A549 (cell line): ENCODE measurements at regions not wholly inside any gene's neighbourhood (a gene's known extent, or its start where the extent isn't known, plus 50 kb on each side); places are given as distances from the start of the nearest gene placed in this dataset.

Source experiments
- ATAC-seq, 2 experiments: fragments of 200-7000 bp in 1 of 2; fragments of >200 bp in 1 of 2; cut with Nextera tagmentation in 1 of 2; cut with Tn5 transposase in 1 of 2; 3 replicates each; pipeline versions ENCODE4 v1.8.0 to v1.9.1; 2018 to 2020; ENCODE audit warnings: mild to moderate bottlenecking in 1 of 2, moderate library complexity in 1 of 2
- CTCF ChIA-PET: fragments of 300-600 bp; sonication (Branson Sonifier 250); formaldehyde crosslinking; extraction: SDS; loops from one replicate; lab custom pipeline; 2021; ENCODE audit warnings: antibody characterized with exemption, inconsistent platforms; lab: Yijun Ruan, JAX
- POLR2A ChIA-PET: fragments of 350-600 bp; formaldehyde crosslinking; extraction: SDS; loops from one replicate; lab custom pipeline; 2021; ENCODE audit warnings: antibody characterized with exemption, inconsistent platforms; lab: Yijun Ruan, JAX
- DNase-seq, 2 experiments: peaks; one replicate each; pipeline versions ENCODE4 v3.0.0 to v3.0.0-alpha.2; 2011 to 2016; ENCODE audit warnings: low read depth in 1 of 2, low spot score in 1 of 2
- FAIRE-seq: peaks from 2 replicates; lab custom pipeline; 2011; peaks lifted over from hg19 to GRCh38; lab: Jason Lieb, UNC
- H3K27ac ChIP-seq, 2 experiments: fragments of >200 bp; sonication (Bioruptor Twin); formaldehyde crosslinking; 3 replicates each; pipeline ENCODE4 v1.5.1; 2016 to 2017
- H3K4me1 ChIP-seq: fragments of >200 bp; sonication (Bioruptor Twin); formaldehyde crosslinking; 3 replicates; pipeline ENCODE4 v1.6.1; 2016
- H3K4me2 ChIP-seq: fragments of >200 bp; sonication (Bioruptor Twin); formaldehyde crosslinking; 3 replicates; pipeline ENCODE4 v1.6.1; 2016
- H3K4me3 ChIP-seq: fragments of >200 bp; sonication (Bioruptor Twin); formaldehyde crosslinking; 3 replicates; pipeline ENCODE4 v1.5.1; 2016
- H3K9me3 ChIP-seq: fragments of >200 bp; sonication (Bioruptor Twin); formaldehyde crosslinking; 3 replicates; pipeline ENCODE4 v1.6.1; 2016
- CBX8 ChIP-seq: fragments of 200-600 bp; sonication (generic); IDR thresholded peaks from 2 replicates; pipeline ENCODE4 v1.6.1; 2016
- CHD2 ChIP-seq: fragments of 150-350 bp; IDR thresholded peaks from 2 replicates; pipeline ENCODE4 v1.6.1; 2014; ENCODE audit warnings: low read length; ENCODE audit not compliant: partially characterized antibody
- CTCF ChIP-seq: fragments of >200 bp; sonication (Bioruptor Twin); formaldehyde crosslinking; IDR thresholded peaks from 3 replicates; pipeline ENCODE4 v1.5.1; 2016
- E2F6 ChIP-seq: IDR thresholded peaks from 2 replicates; pipeline ENCODE4 v1.6.1; 2012; ENCODE audit warnings: low read depth, borderline replicate concordance
- EP300 ChIP-seq, 2 experiments: fragments of >200 bp; sonication (Bioruptor Twin); formaldehyde crosslinking; IDR thresholded peaks; 2 replicates in 1 of 2; 3 replicates in 1 of 2; pipeline ENCODE4 v1.6.1; 2016 to 2017
- HEYL ChIP-seq: fragments of 250-450 bp; sonication (Bioruptor Pico); IDR thresholded peaks from 2 replicates; pipeline ENCODE4 v1.8.0; 2021; ENCODE audit warnings: mild to moderate bottlenecking, moderate library complexity
- HOXA7 ChIP-seq: fragments of 250-450 bp; sonication (Bioruptor Pico); IDR thresholded peaks from 2 replicates; pipeline ENCODE4 v1.5.0; 2020; ENCODE audit warnings: mild to moderate bottlenecking, moderate library complexity
- JUNB ChIP-seq: fragments of >200 bp; sonication (Bioruptor Twin); formaldehyde crosslinking; IDR thresholded peaks from 2 replicates; pipeline ENCODE4 v1.6.1; 2016
- KDM1A ChIP-seq: fragments of 200-600 bp; sonication (generic); IDR thresholded peaks from 2 replicates; pipeline ENCODE4 v1.6.1; 2016; ENCODE audit warnings: low read depth, mild to moderate bottlenecking
- KDM5A ChIP-seq: fragments of 200-600 bp; sonication (generic); IDR thresholded peaks from 2 replicates; pipeline ENCODE4 v1.6.1; 2016; ENCODE audit warnings: antibody characterized with exemption, mild to moderate bottlenecking
- MAFK ChIP-seq: fragments of 450-650 bp; IDR thresholded peaks from 2 replicates; pipeline ENCODE4 v1.6.1; 2014; ENCODE audit not compliant: partially characterized antibody
- MYC ChIP-seq: IDR thresholded peaks from 2 replicates; pipeline ENCODE4 v1.6.1; 2012; ENCODE audit warnings: mild to moderate bottlenecking, inconsistent platforms, low read length, improper control_type of control experiment, borderline replicate concordance
- NPAS2 ChIP-seq: fragments of 250-450 bp; sonication (Bioruptor Pico); IDR thresholded peaks from 2 replicates; pipeline ENCODE4 v1.8.0; 2022; ENCODE audit warnings: mild to moderate bottlenecking, moderate library complexity, borderline replicate concordance
- PHF8 ChIP-seq: fragments of 200-600 bp; sonication (generic); IDR thresholded peaks from 2 replicates; pipeline ENCODE4 v1.6.1; 2016; ENCODE audit warnings: low read depth, mild to moderate bottlenecking, antibody characterized with exemption, moderate library complexity, borderline replicate concordance
- POLR2AphosphoS2 ChIP-seq: conservative IDR thresholded peaks from 2 replicates; pipeline ENCODE4 v1.6.1; 2012; ENCODE audit warnings: low read length, improper control_type of control experiment, inconsistent platforms
- RARB ChIP-seq: fragments of 250-450 bp; sonication (Bioruptor Pico); IDR thresholded peaks from 2 replicates; pipeline ENCODE4 v1.8.0; 2021; ENCODE audit warnings: mild to moderate bottlenecking, moderate library complexity
- REST ChIP-seq: fragments of 200-600 bp; sonication (generic); IDR thresholded peaks from 2 replicates; pipeline ENCODE4 v1.6.1; 2016; ENCODE audit warnings: antibody characterized with exemption, mild to moderate bottlenecking, moderate library complexity
- RNF2 ChIP-seq: fragments of 200-600 bp; sonication (generic); IDR thresholded peaks from 2 replicates; pipeline ENCODE4 v1.6.1; 2016; ENCODE audit warnings: low read depth, mild to moderate bottlenecking, antibody characterized with exemption, moderate library complexity, borderline replicate concordance
- SREBF2 ChIP-seq: fragments of 450-650 bp; IDR thresholded peaks from 2 replicates; pipeline ENCODE4 v1.6.1; 2014; ENCODE audit warnings: mild to moderate bottlenecking, moderate library complexity
- TP53 ChIP-seq: fragments of 250-450 bp; sonication (Bioruptor Pico); IDR thresholded peaks from 2 replicates; pipeline ENCODE4 v1.5.0; 2021; ENCODE audit warnings: mild to moderate bottlenecking, moderate library complexity
- USF2 ChIP-seq: fragments of 450-650 bp; IDR thresholded peaks from 2 replicates; pipeline ENCODE4 v1.6.1; 2014; ENCODE audit warnings: antibody characterized with exemption
- ZC3H11A ChIP-seq: fragments of 450-650 bp; IDR thresholded peaks from 2 replicates; pipeline ENCODE4 v1.6.1; 2014; ENCODE audit warnings: antibody characterized with exemption, mild to moderate bottlenecking
- ZSCAN20 ChIP-seq: fragments of 250-450 bp; sonication (Bioruptor Pico); IDR thresholded peaks from 2 replicates; pipeline ENCODE4 v1.8.0; 2022; ENCODE audit warnings: mild to moderate bottlenecking, moderate library complexity
- WGBS: methylation state at CpG from one replicate; pipeline ENCODE4 v1.1.6; 2017; ENCODE audit errors: missing lambda C conversion rate; 5-methylcytosine and 5-hydroxymethylcytosine counted together

- DNase-seq (no peak), FAIRE-seq (no peak), ATAC-seq (no peak)
- ChIA-PET CTCF (interaction anchor here (0.7 kb wide), 1 partner anchor 520 kb away, joined by 3 read pairs; no protein-coding TSS in a partner anchor), POLR2A (no interaction called here)
- no peak overlapping the region for H3K27ac ChIP-seq
- no peak overlapping the region for H3K4me2 ChIP-seq
- no peak overlapping the region for H3K4me3 ChIP-seq
- H3K4me1 ChIP-seq: no peaks in the 10 kb centered on the region
- no peaks in the 10 kb centered on the region; the same call in 2 of the 3 replicates for H3K9me3 ChIP-seq
- WGBS: 0% methylated on average over 1 of the region's 1 CpG
- no peak for TF ChIP-seq CTCF
- TF ChIP-seq HOXA7 (CRISPR knock-in tag): no peak
- no peak for TF ChIP-seq KDM5A
- TF ChIP-seq JUNB: no peak
- no peak for TF ChIP-seq POLR2AphosphoS2
- TF ChIP-seq HEYL: no peak
- no peak for TF ChIP-seq KDM1A
- TF ChIP-seq SREBF2: no peak
- no peak for TF ChIP-seq RNF2
- TF ChIP-seq MAFK: no peak
Observed at GRCh38 chr20:39342463-39342862, 380.3 kb downstream of the DHX35 start.

- Histone ChIP-seq H3K9me3 (no peaks in the 10 kb centered on the region; the same call in 2 of the 3 replicates), H3K4me2 (no peak overlapping the region), H3K4me3 (no peak overlapping the region), H3K27ac (no peak overlapping the region), H3K4me1 (no peaks in the 10 kb centered on the region)
- CTCF ChIA-PET: interaction anchor here (0.6 kb wide), 1 partner anchor 1029 kb away, joined by 3 read pairs; no protein-coding TSS in a partner anchor
- 5% methylated on average over 6 of the region's 6 CpGs for WGBS
- POLR2A ChIA-PET: no interaction called here
- no peak for ATAC-seq
- no peak for FAIRE-seq
- TF ChIP-seq MYC: no peak
- TF ChIP-seq E2F6: no peak
- TF ChIP-seq PHF8: no peak
- TF ChIP-seq POLR2AphosphoS2: no peak
- TF ChIP-seq REST: no peak
- no peak for TF ChIP-seq CBX8
- no peak for TF ChIP-seq ZC3H11A
- no peak for TF ChIP-seq ZSCAN20 (CRISPR knock-in tag)
- TF ChIP-seq RARB: no peak
- TF ChIP-seq CHD2: no peak
- no peak for TF ChIP-seq KDM1A
- TF ChIP-seq NPAS2 (CRISPR knock-in tag): no peak
- TF ChIP-seq TP53 (CRISPR knock-in tag): no peak
- no peak for TF ChIP-seq USF2
- TF ChIP-seq HOXA7 (CRISPR knock-in tag): no peak
- no peak for TF ChIP-seq EP300 (IDR thresholded peaks at IDR 0.05)
- no peak for DNase-seq
Observed at GRCh38 chr20:39338469-39339376, 376.6 kb downstream of the DHX35 start.
